ENCODE measurements at regions not wholly inside any gene's neighbourhood (a gene's known extent, or its start where the extent isn't known, plus 50 kb on each side); places are given as distances from the start of the nearest gene placed in this dataset.

GRCh38 chr5:77855369-77855768, 79.2 kb upstream of the TBCA start:
- H3K9me3 ChIP-seq, result no peaks in the 10 kb centered on the region
- DNase-seq, result no peak
- 57 to 67% (median 65%) methylated on average over 3 of the region's 3 CpGs for WGBS, 4 donors

GRCh38 chr5:77853353-77853907, 77.3 kb upstream of the TBCA start:
- Histone ChIP-seq H3K27me3 (peaks cover 0 to 38% (median 0%) of the 10 kb centered on the region in 9 donors), H3K36me3 (no peaks in the 10 kb centered on the region), H3K4me1 (peaks cover 0 to 19% (median 4%) of the 10 kb centered on the region in 12 donors), H3K27ac (no peak overlapping the region), H3K9me3 (no peaks in the 10 kb centered on the region), H3K4me3 (no peak overlapping the region)
- TF ChIP-seq CTCF (IDR thresholded peaks at IDR 0.05), result no peak
- no peak for TF ChIP-seq POLR2A (IDR thresholded peaks at IDR 0.05)
- 19 to 28% (median 22%) methylated on average over 2 of the region's 2 CpGs for WGBS, 4 donors
- intact Hi-C loops (cut with DNase I), result loop anchor here in 1 of 10 donors (2.0 kb wide), 1 partner anchor 77 kb away; the partner anchor contains the start of gene TBCA
- no peak for DNase-seq
- ATAC-seq, result no peak

More at GRCh38 chr5:77855369-77855768, 79.2 kb upstream of the TBCA start:
- no peak overlapping the region for H3K27ac ChIP-seq
- H3K36me3 ChIP-seq, result no peaks in the 10 kb centered on the region
- no peak overlapping the region for H3K4me3 ChIP-seq
- TF ChIP-seq POLR2A (IDR thresholded peaks at IDR 0.05), result no peak
- no peak for TF ChIP-seq CTCF (IDR thresholded peaks at IDR 0.05)
- peaks cover 0 to 37% (median 0%) of the 10 kb centered on the region in 9 donors for H3K27me3 ChIP-seq
- no peak for ATAC-seq
- intact Hi-C loops (cut with DNase I), result no loop called here
- peaks cover 0 to 19% (median 4%) of the 10 kb centered on the region in 12 donors for H3K4me1 ChIP-seq

GRCh38 chr5:77852514-77853352, 76.6 kb upstream of the TBCA start:
- Histone ChIP-seq H3K9me3 (no peaks in the 10 kb centered on the region), H3K27ac (peak overlapping the region in 3 of 12 donors; percentile 3 to 32 (median 20)), H3K36me3 (no peaks in the 10 kb centered on the region), H3K27me3 (peaks cover 0 to 38% (median 0%) of the 10 kb centered on the region in 9 donors), H3K4me3 (peak overlapping the region; percentile 28 to 74 (median 61)), H3K4me1 (peaks cover 0 to 19% (median 4%) of the 10 kb centered on the region in 12 donors)
- TF ChIP-seq POLR2A (IDR thresholded peaks at IDR 0.05) (no peak), CTCF (IDR thresholded peaks at IDR 0.05) (no peak)
- intact Hi-C loops (cut with DNase I), result loop anchor here in 1 of 10 donors (2.0 kb wide), 1 partner anchor 76 kb away; the partner anchor contains the start of gene TBCA
- peak; percentile 52 to 91 (median 86) for ATAC-seq
- DNase-seq, result peak; percentile 57 to 84 (median 72)
- 2 to 5% (median 3%) methylated on average over 28 of the region's 28 CpGs for WGBS, 4 donors

GRCh38 chr5:77852068-77852513, 76.0 kb upstream of the TBCA start:
- no peaks in the 10 kb centered on the region for H3K9me3 ChIP-seq
- H3K4me1 ChIP-seq, result peaks cover 0 to 19% (median 4%) of the 10 kb centered on the region in 12 donors
- DNase-seq, result no peak
- H3K27me3 ChIP-seq, result peaks cover 0 to 40% (median under 1%) of the 10 kb centered on the region in 9 donors
- H3K4me3 ChIP-seq, result peak overlapping the region; percentile 28 to 74 (median 61)
- WGBS, 4 donors, result 2 to 3% (median 3%) methylated on average over 13 of the region's 13 CpGs
- H3K36me3 ChIP-seq, result no peaks in the 10 kb centered on the region
- TF ChIP-seq POLR2A (IDR thresholded peaks at IDR 0.05) (no peak), CTCF (IDR thresholded peaks at IDR 0.05) (no peak)
- ATAC-seq, result no peak
- intact Hi-C loops (cut with DNase I), result loop anchor here in 1 of 10 donors (2.0 kb wide), 1 partner anchor 75 kb away; the partner anchor contains the start of gene TBCA
- H3K27ac ChIP-seq, result peak overlapping the region in 4 of 12 donors; percentile 3 to 32 (median 14)

Measured in heart left ventricle (tissue), 16 donors.